A549 (cell line): ENCODE measurements at regions not wholly inside any gene's neighbourhood (a gene's known extent, or its start where the extent isn't known, plus 50 kb on each side); places are given as distances from the start of the nearest gene placed in this dataset.

Experiments
- ATAC-seq, 2 experiments: fragments of 200-7000 bp in 1 of 2; fragments of >200 bp in 1 of 2; cut with Nextera tagmentation in 1 of 2; cut with Tn5 transposase in 1 of 2; 3 replicates each; pipeline versions ENCODE4 v1.8.0 to v1.9.1; 2018 to 2020; ENCODE audit warnings: mild to moderate bottlenecking in 1 of 2, moderate library complexity in 1 of 2
- CTCF ChIA-PET: fragments of 300-600 bp; sonication (Branson Sonifier 250); formaldehyde crosslinking; extraction: SDS; loops from one replicate; lab custom pipeline; 2021; ENCODE audit warnings: antibody characterized with exemption, inconsistent platforms; lab: Yijun Ruan, JAX
- POLR2A ChIA-PET: fragments of 350-600 bp; formaldehyde crosslinking; extraction: SDS; loops from one replicate; lab custom pipeline; 2021; ENCODE audit warnings: antibody characterized with exemption, inconsistent platforms; lab: Yijun Ruan, JAX
- DNase-seq, 2 experiments: peaks; one replicate each; pipeline versions ENCODE4 v3.0.0 to v3.0.0-alpha.2; 2011 to 2016; ENCODE audit warnings: low read depth in 1 of 2, low spot score in 1 of 2
- FAIRE-seq: peaks from 2 replicates; lab custom pipeline; 2011; peaks lifted over from hg19 to GRCh38; lab: Jason Lieb, UNC
- H3K27ac ChIP-seq, 2 experiments: fragments of >200 bp; sonication (Bioruptor Twin); formaldehyde crosslinking; 3 replicates each; pipeline ENCODE4 v1.5.1; 2016 to 2017
- H3K4me1 ChIP-seq: fragments of >200 bp; sonication (Bioruptor Twin); formaldehyde crosslinking; 3 replicates; pipeline ENCODE4 v1.6.1; 2016
- H3K4me2 ChIP-seq: fragments of >200 bp; sonication (Bioruptor Twin); formaldehyde crosslinking; 3 replicates; pipeline ENCODE4 v1.6.1; 2016
- H3K4me3 ChIP-seq: fragments of >200 bp; sonication (Bioruptor Twin); formaldehyde crosslinking; 3 replicates; pipeline ENCODE4 v1.5.1; 2016
- H3K9me3 ChIP-seq: fragments of >200 bp; sonication (Bioruptor Twin); formaldehyde crosslinking; 3 replicates; pipeline ENCODE4 v1.6.1; 2016
- ATOH8 ChIP-seq: fragments of 250-450 bp; sonication (Bioruptor Pico); IDR thresholded peaks from 2 replicates; pipeline ENCODE4 v1.5.0; 2020; ENCODE audit warnings: low read depth, mild to moderate bottlenecking, moderate library complexity
- BCL3 ChIP-seq: fragments of >200 bp; sonication (Bioruptor Twin); formaldehyde crosslinking; IDR thresholded peaks from 3 replicates; pipeline ENCODE4 v1.6.1; 2016
- EHF ChIP-seq: fragments of 250-450 bp; sonication (Bioruptor Pico); IDR thresholded peaks from 2 replicates; pipeline ENCODE4 v1.5.0; 2020; ENCODE audit warnings: mild to moderate bottlenecking
- EHMT2 ChIP-seq: fragments of 200-600 bp; sonication (generic); IDR thresholded peaks from 2 replicates; pipeline ENCODE4 v1.6.1; 2016; ENCODE audit warnings: antibody characterized with exemption, low read depth, mild to moderate bottlenecking, moderate library complexity
- FOXS1 ChIP-seq: fragments of 250-450 bp; sonication (Bioruptor Pico); IDR thresholded peaks from 2 replicates; pipeline ENCODE4 v1.5.0; 2020; ENCODE audit warnings: mild to moderate bottlenecking, moderate library complexity
- HMGXB4 ChIP-seq: fragments of 250-450 bp; sonication (Bioruptor Pico); IDR thresholded peaks from 2 replicates; pipeline ENCODE4 v1.5.0; 2021; ENCODE audit warnings: mild to moderate bottlenecking, moderate library complexity, borderline replicate concordance
- JUN ChIP-seq, 2 experiments: fragments of >200 bp; sonication (Bioruptor Twin); formaldehyde crosslinking; IDR thresholded peaks; 2 replicates in 1 of 2; 3 replicates in 1 of 2; pipeline ENCODE4 v1.6.1; 2016 to 2017
- JUNB ChIP-seq: fragments of >200 bp; sonication (Bioruptor Twin); formaldehyde crosslinking; IDR thresholded peaks from 2 replicates; pipeline ENCODE4 v1.6.1; 2016
- MAX ChIP-seq: IDR thresholded peaks from 2 replicates; pipeline ENCODE4 v1.6.1; 2012
- MAZ ChIP-seq: fragments of 150-350 bp; IDR thresholded peaks from 2 replicates; pipeline ENCODE4 v1.6.1; 2014; ENCODE audit warnings: antibody characterized with exemption, low read depth, low read length, borderline replicate concordance
- MYC ChIP-seq: IDR thresholded peaks from 2 replicates; pipeline ENCODE4 v1.6.1; 2012; ENCODE audit warnings: mild to moderate bottlenecking, inconsistent platforms, low read length, improper control_type of control experiment, borderline replicate concordance
- NR3C1 ChIP-seq: fragments of >200 bp; sonication (Bioruptor Twin); formaldehyde crosslinking; IDR thresholded peaks from 3 replicates; pipeline ENCODE4 v1.6.1; 2017
- TP53 ChIP-seq: fragments of 250-450 bp; sonication (Bioruptor Pico); IDR thresholded peaks from 2 replicates; pipeline ENCODE4 v1.5.0; 2021; ENCODE audit warnings: mild to moderate bottlenecking, moderate library complexity
- ZC3H11A ChIP-seq: fragments of 450-650 bp; IDR thresholded peaks from 2 replicates; pipeline ENCODE4 v1.6.1; 2014; ENCODE audit warnings: antibody characterized with exemption, mild to moderate bottlenecking
- WGBS: methylation state at CpG from one replicate; pipeline ENCODE4 v1.1.6; 2017; ENCODE audit errors: missing lambda C conversion rate; 5-methylcytosine and 5-hydroxymethylcytosine counted together

- no peak for DNase-seq
- ChIA-PET CTCF (no interaction called here), POLR2A (no interaction called here)
- no peak overlapping the region for H3K4me2 ChIP-seq
- 0% methylated on average over 1 of the region's 1 CpG for WGBS
- TF ChIP-seq MAX (no peak), MAZ (no peak), NR3C1 (no peak), TP53 (CRISPR knock-in tag) (no peak), FOXS1 (no peak)
- no peak for FAIRE-seq
- ATAC-seq: no peak
- H3K9me3 ChIP-seq: no peaks in the 10 kb centered on the region
- no peak overlapping the region for H3K4me3 ChIP-seq
- H3K27ac ChIP-seq: no peak overlapping the region
- H3K4me1 ChIP-seq: no peaks in the 10 kb centered on the region
Measured at GRCh38 chr5:153902016-153902415, 136.7 kb downstream of the FAM114A2 start.

- ATAC-seq: no peak
- no peak overlapping the region for H3K4me2 ChIP-seq
- POLR2A ChIA-PET: no interaction called here
Measured at GRCh38 chr5:153901449-153901848, 137.3 kb downstream of the FAM114A2 start.

GRCh38 chr5:153900703-153901395, 137.9 kb downstream of the FAM114A2 start:
- DNase-seq (no peak), ATAC-seq (no peak), FAIRE-seq (no peak)
- no peaks in the 10 kb centered on the region for H3K4me1 ChIP-seq
- H3K27ac ChIP-seq: no peak overlapping the region
- TF ChIP-seq ZC3H11A: no peak
- no peak for TF ChIP-seq EHF (CRISPR knock-in tag)
- TF ChIP-seq EHMT2: no peak
- WGBS: under 1% methylated on average over 3 of the region's 3 CpGs
- no peak overlapping the region for H3K4me3 ChIP-seq
- H3K4me2 ChIP-seq: no peak overlapping the region
- no peaks in the 10 kb centered on the region for H3K9me3 ChIP-seq
- ChIA-PET CTCF (no interaction called here), POLR2A (no interaction called here)

More at GRCh38 chr5:153901449-153901848, 137.3 kb downstream of the FAM114A2 start:
- WGBS: 11% methylated on average over 3 of the region's 3 CpGs
- Histone ChIP-seq H3K9me3 (no peaks in the 10 kb centered on the region), H3K4me1 (no peaks in the 10 kb centered on the region)
- CTCF ChIA-PET: no interaction called here
- no peak for FAIRE-seq
- DNase-seq: no peak
- TF ChIP-seq JUN (IDR thresholded peaks at IDR 0.05): no peak
- no peak for TF ChIP-seq HMGXB4
- TF ChIP-seq JUNB: no peak
- no peak for TF ChIP-seq ATOH8 (CRISPR knock-in tag)
- no peak for TF ChIP-seq BCL3
- TF ChIP-seq MYC: no peak
- TF ChIP-seq, all 56 proteins: peak for 0
- no peak overlapping the region for H3K27ac ChIP-seq
- no peak overlapping the region for H3K4me3 ChIP-seq

- FAIRE-seq (no peak), ATAC-seq (no peak), DNase-seq (no peak)
- Histone ChIP-seq H3K4me1 (no peaks in the 10 kb centered on the region), H3K4me2 (no peak overlapping the region), H3K4me3 (no peak overlapping the region), H3K27ac (no peak overlapping the region), H3K9me3 (no peaks in the 10 kb centered on the region)
- 5% methylated on average over 4 of the region's 4 CpGs for WGBS
- no peak for TF ChIP-seq MAZ
- ChIA-PET POLR2A (no interaction called here), CTCF (no interaction called here)
Measured at GRCh38 chr5:153899746-153900145, 139.0 kb downstream of the FAM114A2 start.
